ENCODE measurements at regions not wholly inside any gene's neighbourhood (a gene's known extent, or its start where the extent isn't known, plus 50 kb on each side); places are given as distances from the start of the nearest gene placed in this dataset.
A peak's percentile ranks its signal among the peaks of the same experiment; 100 is the strongest.
"Not testable (repeated sequence)": the region's sequence is repeated elsewhere in the genome, so short reads cannot be mapped to it uniquely, and the experiment has no call there.

DNA sequence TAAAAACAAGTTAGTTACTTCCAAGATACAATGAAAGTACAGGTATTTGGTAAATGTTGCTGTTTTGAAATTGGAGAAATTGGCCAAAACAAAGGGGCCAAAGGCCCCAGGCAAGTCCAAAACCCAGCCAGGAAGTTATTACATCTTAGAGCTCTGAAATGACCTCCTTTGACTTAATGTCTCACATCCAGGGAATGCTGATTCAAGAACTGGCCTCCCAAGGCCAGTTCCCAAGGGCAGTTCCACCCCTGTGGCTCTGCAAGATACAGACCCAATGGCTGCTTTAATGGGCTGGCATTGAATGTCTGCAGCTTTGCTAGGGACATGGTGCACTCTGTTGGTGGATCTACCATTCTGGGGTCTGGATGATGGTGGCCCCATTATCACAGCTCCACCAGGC, 217.3 kb upstream of the FKBP1C start:
- Histone ChIP-seq H3K4me1 (ENCODE audit: control insufficient read depth in 3 of 3, insufficient read depth in 2 of 3, low read depth in 1 of 3, low read length in 2 of 3) (peaks cover 0 to 2% (median 0%) of the 10 kb centered on the region in 3 donors), H3K27ac (ENCODE audit: low read depth in 1 of 3, low read length in 2 of 3) (no peak overlapping the region), H3K36me3 (ENCODE audit: control insufficient read depth in 3 of 3, insufficient read depth in 2 of 3, low read depth in 1 of 3, low read length in 3 of 3) (no peaks in the 10 kb centered on the region), H3K9me3 (ENCODE audit: control insufficient read depth in 2 of 2, insufficient read depth in 1 of 2, low read depth in 1 of 2, low read length in 1 of 2) (peaks cover 0 to 3% of the 10 kb centered on the region in 2 donors), H3K27me3 (ENCODE audit: control insufficient read depth in 3 of 3, insufficient read depth in 3 of 3, low read length in 3 of 3) (no peaks in the 10 kb centered on the region), H3K4me3 (ENCODE audit: low read depth in 1 of 3, low read length in 3 of 3) (no peak overlapping the region)
- no peak for DNase-seq
- no peak for FAIRE-seq

DNA sequence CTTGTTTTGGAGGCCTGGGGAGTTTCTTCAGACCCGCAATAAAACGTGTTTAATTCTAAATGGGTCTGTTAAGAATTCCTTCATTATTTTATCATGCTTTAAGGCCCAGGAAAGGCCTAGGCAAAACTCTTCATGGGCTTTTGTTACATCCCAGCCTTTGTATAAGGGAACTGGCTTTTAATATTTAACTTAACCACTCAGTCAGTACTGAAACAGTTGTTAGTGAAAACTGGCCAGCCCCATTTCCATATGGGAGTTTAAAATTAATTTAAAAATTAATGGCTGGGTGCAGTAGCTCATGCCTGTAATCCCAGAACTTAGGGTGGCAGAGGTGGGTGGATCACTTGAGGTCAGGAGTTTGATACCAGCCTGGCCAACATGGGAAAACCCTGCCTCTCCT, 213.2 kb upstream of the FKBP1C start:
- 62 to 77% (median 71%) methylated on average over 2 of the region's 2 CpGs for WGBS, 3 donors

DNA sequence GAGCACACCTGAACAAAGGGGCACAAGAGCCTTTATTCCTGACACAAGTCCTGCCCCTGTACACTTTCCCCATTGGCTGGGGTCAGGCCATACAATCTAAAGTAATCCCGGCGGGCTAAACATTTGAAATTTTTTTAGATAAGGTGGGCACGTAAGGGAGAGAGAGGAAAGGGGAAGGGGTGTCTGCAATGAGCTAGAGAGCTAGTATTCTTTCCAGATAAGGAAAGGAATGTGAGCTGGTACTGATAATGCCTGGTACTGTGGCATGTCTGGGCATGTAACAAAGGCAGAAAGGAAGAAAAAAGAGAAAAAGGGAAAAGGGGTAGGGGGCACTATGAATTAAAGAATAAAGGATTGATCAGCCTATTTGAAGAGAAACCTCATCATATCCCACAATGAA, 212.0 kb upstream of the FKBP1C start:
- H3K4me3 ChIP-seq (ENCODE audit: low read depth in 1 of 3, low read length in 3 of 3); H3K4me1 ChIP-seq (ENCODE audit: control insufficient read depth in 3 of 3, insufficient read depth in 2 of 3, low read depth in 1 of 3, low read length in 2 of 3); DNase-seq; H3K27me3 ChIP-seq (ENCODE audit: control insufficient read depth in 3 of 3, insufficient read depth in 3 of 3, low read length in 3 of 3); FAIRE-seq; H3K9me3 ChIP-seq (ENCODE audit: control insufficient read depth in 2 of 2, insufficient read depth in 1 of 2, low read depth in 1 of 2, low read length in 1 of 2); H3K27ac ChIP-seq (ENCODE audit: low read depth in 1 of 3, low read length in 2 of 3); H3K36me3 ChIP-seq (ENCODE audit: control insufficient read depth in 3 of 3, insufficient read depth in 2 of 3, low read depth in 1 of 3, low read length in 3 of 3): not testable (repeated sequence)
- 26 to 40% (median 36%) methylated on average over 3 of the region's 3 CpGs for WGBS, 3 donors

More for the DNA sequence above, 213.2 kb upstream of the FKBP1C start:
- peaks cover 0 to 7% (median 0%) of the 10 kb centered on the region in 3 donors for H3K4me1 ChIP-seq (ENCODE audit: control insufficient read depth in 3 of 3, insufficient read depth in 2 of 3, low read depth in 1 of 3, low read length in 2 of 3)
- no peak overlapping the region for H3K4me3 ChIP-seq (ENCODE audit: low read depth in 1 of 3, low read length in 3 of 3)
- H3K36me3 ChIP-seq (ENCODE audit: control insufficient read depth in 3 of 3, insufficient read depth in 2 of 3, low read depth in 1 of 3, low read length in 3 of 3), result no peaks in the 10 kb centered on the region
- FAIRE-seq (no peak), DNase-seq (no peak)
- no peak overlapping the region for H3K27ac ChIP-seq (ENCODE audit: low read depth in 1 of 3, low read length in 2 of 3)
- H3K27me3 ChIP-seq (ENCODE audit: control insufficient read depth in 3 of 3, insufficient read depth in 3 of 3, low read length in 3 of 3), result no peaks in the 10 kb centered on the region
- H3K9me3 ChIP-seq (ENCODE audit: control insufficient read depth in 2 of 2, insufficient read depth in 1 of 2, low read depth in 1 of 2, low read length in 1 of 2), result no peaks in the 10 kb centered on the region

DNA sequence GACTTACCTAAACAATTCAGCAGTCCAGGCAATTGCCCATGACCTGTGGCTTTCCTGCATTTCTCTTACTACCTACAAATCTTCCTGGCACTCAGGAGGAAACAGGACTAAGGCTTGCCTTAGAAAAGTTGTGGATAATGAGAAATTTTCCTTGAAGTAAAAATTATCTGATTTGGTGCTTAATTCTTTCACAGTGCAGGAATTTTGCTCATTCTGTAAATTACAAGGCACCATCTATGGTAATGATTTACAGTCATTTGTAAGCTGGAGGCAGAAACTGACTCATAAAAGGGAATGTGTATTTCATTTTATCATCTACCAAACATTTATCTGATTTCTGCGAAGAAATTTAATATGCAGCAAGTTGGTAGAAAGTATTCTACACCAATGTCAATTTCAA, 211.5 kb upstream of the FKBP1C start:
- no peaks in the 10 kb centered on the region for H3K36me3 ChIP-seq (ENCODE audit: control insufficient read depth in 3 of 3, insufficient read depth in 2 of 3, low read depth in 1 of 3, low read length in 3 of 3)
- FAIRE-seq (no peak), DNase-seq (peak in 1 of 2 donors; percentile 5)
- H3K4me3 ChIP-seq (ENCODE audit: low read depth in 1 of 3, low read length in 3 of 3), result no peak overlapping the region
- H3K4me1 ChIP-seq (ENCODE audit: control insufficient read depth in 3 of 3, insufficient read depth in 2 of 3, low read depth in 1 of 3, low read length in 2 of 3), result peaks cover 0 to 7% (median 0%) of the 10 kb centered on the region in 3 donors
- no peaks in the 10 kb centered on the region for H3K9me3 ChIP-seq (ENCODE audit: control insufficient read depth in 2 of 2, insufficient read depth in 1 of 2, low read depth in 1 of 2, low read length in 1 of 2)
- H3K27ac ChIP-seq (ENCODE audit: low read depth in 1 of 3, low read length in 2 of 3), result no peak overlapping the region
- no peaks in the 10 kb centered on the region for H3K27me3 ChIP-seq (ENCODE audit: control insufficient read depth in 3 of 3, insufficient read depth in 3 of 3, low read length in 3 of 3)
- 69 to 89% (median 71%) methylated on average over 1 of the region's 1 CpG for WGBS, 3 donors

DNA sequence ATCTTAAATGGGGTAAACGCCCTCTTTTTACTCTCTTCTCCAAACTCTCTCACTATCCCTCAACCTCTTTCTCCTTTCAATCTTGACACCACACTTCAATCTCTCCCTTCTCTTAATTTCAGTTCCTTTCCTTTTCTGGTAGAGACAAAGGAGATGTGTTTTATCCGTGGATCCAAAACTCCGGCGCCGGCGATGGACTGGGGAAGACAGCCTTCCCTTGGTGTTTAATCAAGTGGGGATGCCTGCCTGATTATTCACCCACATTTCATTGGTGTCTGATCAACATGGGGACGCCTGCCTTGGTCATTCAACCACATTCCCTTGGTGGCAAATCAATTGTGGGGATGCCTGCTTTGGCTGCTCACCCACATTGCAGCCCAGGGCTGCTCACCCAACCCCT, 205.3 kb upstream of the FKBP1C start:
- H3K27me3 ChIP-seq (ENCODE audit: control insufficient read depth in 3 of 3, insufficient read depth in 3 of 3, low read length in 3 of 3); H3K4me1 ChIP-seq (ENCODE audit: control insufficient read depth in 3 of 3, insufficient read depth in 2 of 3, low read depth in 1 of 3, low read length in 2 of 3); DNase-seq; H3K36me3 ChIP-seq (ENCODE audit: control insufficient read depth in 3 of 3, insufficient read depth in 2 of 3, low read depth in 1 of 3, low read length in 3 of 3); H3K27ac ChIP-seq (ENCODE audit: low read depth in 1 of 3, low read length in 2 of 3); H3K4me3 ChIP-seq (ENCODE audit: low read depth in 1 of 3, low read length in 3 of 3); H3K9me3 ChIP-seq (ENCODE audit: control insufficient read depth in 2 of 2, insufficient read depth in 1 of 2, low read depth in 1 of 2, low read length in 1 of 2); FAIRE-seq: not testable (repeated sequence)
- 80 to 81% (median 81%) methylated on average over 7 of the region's 7 CpGs for WGBS, 3 donors

DNA sequence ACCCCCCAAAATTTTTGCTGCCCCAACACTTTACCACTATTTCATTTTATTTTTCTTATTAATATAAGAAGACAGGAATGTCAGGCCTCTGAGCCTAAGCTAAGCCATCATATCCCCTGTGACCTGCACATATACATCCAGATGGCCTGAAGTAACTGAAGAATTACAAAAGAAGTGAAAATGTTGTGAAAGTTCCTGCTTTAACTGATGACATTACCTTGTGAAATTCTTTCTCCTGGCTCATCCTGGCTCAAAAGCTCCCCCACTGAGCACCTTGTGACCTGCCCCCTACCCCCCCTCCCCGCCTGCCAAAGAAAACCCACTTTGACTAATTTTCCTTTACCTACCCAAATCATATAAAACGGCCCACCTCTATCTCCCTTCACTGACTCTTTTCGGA, 200.3 kb upstream of the FKBP1C start:
- H3K27ac ChIP-seq (ENCODE audit: low read depth in 1 of 3, low read length in 2 of 3); DNase-seq; H3K9me3 ChIP-seq (ENCODE audit: control insufficient read depth in 2 of 2, insufficient read depth in 1 of 2, low read depth in 1 of 2, low read length in 1 of 2); H3K27me3 ChIP-seq (ENCODE audit: control insufficient read depth in 3 of 3, insufficient read depth in 3 of 3, low read length in 3 of 3); H3K4me1 ChIP-seq (ENCODE audit: control insufficient read depth in 3 of 3, insufficient read depth in 2 of 3, low read depth in 1 of 3, low read length in 2 of 3); FAIRE-seq; H3K36me3 ChIP-seq (ENCODE audit: control insufficient read depth in 3 of 3, insufficient read depth in 2 of 3, low read depth in 1 of 3, low read length in 3 of 3); H3K4me3 ChIP-seq (ENCODE audit: low read depth in 1 of 3, low read length in 3 of 3): not testable (repeated sequence)
- 62 to 73% (median 67%) methylated on average over 3 of the region's 3 CpGs for WGBS, 3 donors

DNA sequence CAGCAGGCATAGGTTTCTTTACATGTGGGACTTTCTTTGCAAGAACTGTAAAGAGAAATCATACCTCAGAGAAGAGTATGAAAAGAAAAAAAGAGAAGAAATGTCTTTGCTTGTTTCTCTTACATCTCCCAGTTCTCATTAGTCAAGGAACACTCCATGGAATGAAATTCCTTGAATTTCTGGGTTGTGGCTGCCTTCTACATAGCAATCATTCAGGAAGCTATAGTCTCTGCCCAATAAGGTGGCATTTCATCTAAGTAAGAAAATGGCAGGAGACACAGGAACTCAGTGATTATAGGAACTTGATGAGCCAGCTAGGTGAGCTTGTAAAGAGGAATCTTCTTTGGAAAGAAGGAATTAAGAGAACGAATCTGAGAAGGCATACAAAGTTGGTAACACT, 197.0 kb upstream of the FKBP1C start:
- no peak for FAIRE-seq
- H3K4me3 ChIP-seq (ENCODE audit: low read depth in 1 of 3, low read length in 3 of 3), result no peak overlapping the region

DNA sequence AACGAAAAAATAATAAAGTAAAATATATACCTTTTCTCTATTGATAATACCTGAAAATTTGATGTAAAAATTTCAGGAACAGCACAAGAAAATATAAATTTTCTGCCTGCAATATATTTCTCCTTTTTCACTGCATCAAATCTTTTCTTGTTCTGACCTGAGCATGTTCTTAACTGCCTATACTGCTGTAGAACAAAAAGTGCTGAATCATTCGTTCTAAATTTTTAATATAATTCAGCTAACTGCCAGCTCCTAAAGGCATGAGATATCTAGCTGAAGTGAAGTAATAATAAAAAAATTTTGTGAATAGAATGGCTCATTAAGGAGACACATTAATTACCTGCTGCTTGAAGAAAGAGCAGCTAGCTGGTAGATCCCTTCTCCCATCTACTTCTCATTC, 188.6 kb upstream of the FKBP1C start:
- no peak overlapping the region for H3K27ac ChIP-seq (ENCODE audit: low read depth in 1 of 3, low read length in 2 of 3)
- no peak overlapping the region for H3K4me3 ChIP-seq (ENCODE audit: low read depth in 1 of 3, low read length in 3 of 3)
- 43 to 65% (median 62%) methylated on average over 2 of the region's 2 CpGs for WGBS, 3 donors
- no peaks in the 10 kb centered on the region for H3K4me1 ChIP-seq (ENCODE audit: control insufficient read depth in 3 of 3, insufficient read depth in 2 of 3, low read depth in 1 of 3, low read length in 2 of 3)
- no peaks in the 10 kb centered on the region for H3K27me3 ChIP-seq (ENCODE audit: control insufficient read depth in 3 of 3, insufficient read depth in 3 of 3, low read length in 3 of 3)
- FAIRE-seq (no peak), DNase-seq (no peak)
- H3K9me3 ChIP-seq (ENCODE audit: control insufficient read depth in 2 of 2, insufficient read depth in 1 of 2, low read depth in 1 of 2, low read length in 1 of 2), result no peaks in the 10 kb centered on the region
- no peaks in the 10 kb centered on the region for H3K36me3 ChIP-seq (ENCODE audit: control insufficient read depth in 3 of 3, insufficient read depth in 2 of 3, low read depth in 1 of 3, low read length in 3 of 3)

More for the DNA sequence above, 197.0 kb upstream of the FKBP1C start:
- Histone ChIP-seq H3K27ac (ENCODE audit: low read depth in 1 of 3, low read length in 2 of 3) (no peak overlapping the region), H3K27me3 (ENCODE audit: control insufficient read depth in 3 of 3, insufficient read depth in 3 of 3, low read length in 3 of 3) (no peaks in the 10 kb centered on the region), H3K9me3 (ENCODE audit: control insufficient read depth in 2 of 2, insufficient read depth in 1 of 2, low read depth in 1 of 2, low read length in 1 of 2) (peaks cover 0 to 1% of the 10 kb centered on the region in 2 donors), H3K36me3 (ENCODE audit: control insufficient read depth in 3 of 3, insufficient read depth in 2 of 3, low read depth in 1 of 3, low read length in 3 of 3) (no peaks in the 10 kb centered on the region), H3K4me1 (ENCODE audit: control insufficient read depth in 3 of 3, insufficient read depth in 2 of 3, low read depth in 1 of 3, low read length in 2 of 3) (no peaks in the 10 kb centered on the region)
- no peak for DNase-seq
- 20 to 53% (median 46%) methylated on average over 1 of the region's 1 CpG for WGBS, 3 donors

DNA sequence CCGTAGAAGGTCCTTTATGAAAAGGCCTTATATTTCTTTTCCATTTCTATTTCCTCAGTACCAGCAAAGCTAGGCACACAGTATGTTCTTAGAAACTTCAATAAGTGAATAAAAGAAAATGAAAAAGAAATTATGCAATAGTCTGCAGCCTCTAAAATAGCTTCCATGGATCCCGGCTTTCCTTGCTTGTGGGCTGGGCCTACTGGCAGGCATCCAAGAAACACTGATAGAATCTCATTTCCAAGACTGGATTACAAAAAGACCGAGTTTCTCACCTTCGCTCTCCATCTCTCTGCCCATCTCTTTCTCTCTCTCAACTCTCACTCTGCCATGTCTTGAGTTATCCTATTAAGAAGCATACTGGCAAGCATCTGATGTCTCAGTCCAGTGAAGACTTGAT, 187.5 kb upstream of the FKBP1C start:
- Histone ChIP-seq H3K4me3 (ENCODE audit: low read depth in 1 of 3, low read length in 3 of 3) (no peak overlapping the region), H3K27ac (ENCODE audit: low read depth in 1 of 3, low read length in 2 of 3) (no peak overlapping the region), H3K4me1 (ENCODE audit: control insufficient read depth in 3 of 3, insufficient read depth in 2 of 3, low read depth in 1 of 3, low read length in 2 of 3) (no peaks in the 10 kb centered on the region), H3K9me3 (ENCODE audit: control insufficient read depth in 2 of 2, insufficient read depth in 1 of 2, low read depth in 1 of 2, low read length in 1 of 2) (no peaks in the 10 kb centered on the region), H3K36me3 (ENCODE audit: control insufficient read depth in 3 of 3, insufficient read depth in 2 of 3, low read depth in 1 of 3, low read length in 3 of 3) (no peaks in the 10 kb centered on the region), H3K27me3 (ENCODE audit: control insufficient read depth in 3 of 3, insufficient read depth in 3 of 3, low read length in 3 of 3) (no peaks in the 10 kb centered on the region)
- DNase-seq, result no peak
- FAIRE-seq, result no peak
- 39 to 62% (median 48%) methylated on average over 4 of the region's 4 CpGs for WGBS, 3 donors

Data from small intestine (tissue), 7 donors.